ENCODE measurements at regions not wholly inside any gene's neighbourhood (a gene's known extent, or its start where the extent isn't known, plus 50 kb on each side); places are given as distances from the start of the nearest gene placed in this dataset.

- no peak for TF ChIP-seq CTCF (IDR thresholded peaks at IDR 0.05 in 4 of 5, conservative IDR thresholded peaks at IDR 0.05 in 1 of 5)
- no peak for TF ChIP-seq POLR2A (IDR thresholded peaks at IDR 0.05)
Observed at GRCh38 chr18:46313521-46313920, 209.3 kb downstream of the HAUS1 start.
